Mesenchymal stem cell (in vitro differentiated cells and primary cell): ENCODE measurements at regions not wholly inside any gene's neighbourhood (a gene's known extent, or its start where the extent isn't known, plus 50 kb on each side); places are given as distances from the start of the nearest gene placed in this dataset.

Source experiments
- DNase-seq: peaks from one replicate; pipeline ENCODE4 v3.0.0-alpha.2; 2013
- H2AFZ ChIP-seq: one replicate; pipeline ENCODE4 v1.6.1; 2013; ENCODE audit warnings: low read depth, mild to moderate bottlenecking, control low read depth, inconsistent platforms, low read length, moderate library complexity
- H2AK5ac ChIP-seq: 2 replicates; pipeline ENCODE4 v1.6.1; 2013; ENCODE audit warnings: low read length, moderate library complexity, mild to moderate bottlenecking, inconsistent platforms; ENCODE audit not compliant: severe bottlenecking
- H2BK120ac ChIP-seq: one replicate; pipeline ENCODE4 v1.6.1; 2013; ENCODE audit warnings: low read depth, mild to moderate bottlenecking, inconsistent platforms, low read length, moderate library complexity
- H2BK12ac ChIP-seq, 2 experiments: one replicate each; pipeline ENCODE4 v1.6.1; 2013; ENCODE audit warnings: inconsistent platforms in 2 of 2, low read length in 2 of 2, mild to moderate bottlenecking in 2 of 2, moderate library complexity in 2 of 2, control low read depth in 1 of 2
- H2BK15ac ChIP-seq: one replicate; pipeline ENCODE4 v1.6.1; 2013; ENCODE audit warnings: mild to moderate bottlenecking, low read depth, inconsistent platforms; ENCODE audit not compliant: poor library complexity, severe bottlenecking
- H2BK5ac ChIP-seq: 2 replicates; pipeline ENCODE4 v1.6.1; 2013; ENCODE audit warnings: low read depth, mild to moderate bottlenecking, low read length, control low read depth, inconsistent platforms; ENCODE audit not compliant: poor library complexity, severe bottlenecking
- H3K14ac ChIP-seq, 2 experiments: one replicate each; pipeline ENCODE4 v1.6.1; 2013; ENCODE audit warnings: inconsistent platforms in 2 of 2, low read length in 2 of 2, control low read depth in 1 of 2, mild to moderate bottlenecking in 1 of 2, moderate library complexity in 1 of 2
- H3K18ac ChIP-seq, 2 experiments: one replicate each; pipeline ENCODE4 v1.6.1; 2013; ENCODE audit warnings: inconsistent platforms in 2 of 2, low read length in 2 of 2, control low read depth in 1 of 2, low read depth in 1 of 2, mild to moderate bottlenecking in 1 of 2
- H3K23ac ChIP-seq, 2 experiments: one replicate each; pipeline ENCODE4 v1.6.1; 2013; ENCODE audit warnings: inconsistent platforms in 2 of 2, low read length in 2 of 2, mild to moderate bottlenecking in 2 of 2, moderate library complexity in 2 of 2, control low read depth in 1 of 2
- H3K27ac ChIP-seq: 2 replicates; pipeline ENCODE4 v1.5.1; 2013; ENCODE audit warnings: mild to moderate bottlenecking, moderate library complexity, low read length, control low read depth, inconsistent platforms; ENCODE audit not compliant: poor library complexity, severe bottlenecking
- H3K27me3 ChIP-seq, 2 experiments: 2 replicates each; pipeline versions ENCODE4 v1.6.1 to v1.7.0; 2013; ENCODE audit warnings: low read length in 2 of 2, mild to moderate bottlenecking in 2 of 2, moderate library complexity in 2 of 2, control low read depth in 1 of 2, inconsistent platforms in 1 of 2; ENCODE audit not compliant: control insufficient read depth in 1 of 2, insufficient read depth in 1 of 2
- H3K36me3 ChIP-seq, 2 experiments: 2 replicates each; pipeline versions ENCODE4 v1.6.1 to v1.7.0; 2013; ENCODE audit warnings: low read length in 2 of 2, control low read depth in 1 of 2, inconsistent platforms in 1 of 2, low read depth in 1 of 2, mild to moderate bottlenecking in 1 of 2; ENCODE audit not compliant: insufficient read depth in 2 of 2, control insufficient read depth in 1 of 2
- H3K4ac ChIP-seq, 2 experiments: one replicate each; pipeline ENCODE4 v1.6.1; 2013; ENCODE audit warnings: inconsistent platforms in 2 of 2, low read length in 2 of 2, mild to moderate bottlenecking in 2 of 2, moderate library complexity in 2 of 2, control low read depth in 1 of 2, low read depth in 1 of 2
- H3K4me1 ChIP-seq: 2 replicates; pipeline ENCODE4 v1.6.1; 2013; ENCODE audit warnings: low read depth, low read length, control low read depth; ENCODE audit not compliant: control insufficient read depth, insufficient read depth
- H3K4me2 ChIP-seq: 2 replicates; pipeline ENCODE4 v1.6.1; 2013; ENCODE audit warnings: low read length, mild to moderate bottlenecking, inconsistent platforms; ENCODE audit not compliant: poor library complexity, severe bottlenecking
- H3K4me3 ChIP-seq, 2 experiments: 2 replicates each; pipeline versions ENCODE4 v1.5.1 to v1.7.0; 2013; ENCODE audit warnings: low read length in 2 of 2, mild to moderate bottlenecking in 2 of 2, control low read depth in 1 of 2, low read depth in 1 of 2; ENCODE audit not compliant: insufficient read depth in 1 of 2
- H3K79me1 ChIP-seq: replicated peaks from 2 replicates; pipeline ENCODE4 v1.6.1; 2013; ENCODE audit warnings: mild to moderate bottlenecking, control low read depth, low read length, inconsistent platforms; ENCODE audit not compliant: poor library complexity, severe bottlenecking
- H3K9ac ChIP-seq: 2 replicates; pipeline ENCODE4 v1.7.0; 2013; ENCODE audit warnings: mild to moderate bottlenecking, low read length, moderate library complexity
- H3K9me3 ChIP-seq: 2 replicates; pipeline ENCODE4 v1.7.0; 2013; ENCODE audit warnings: mild to moderate bottlenecking, low read length; ENCODE audit not compliant: control insufficient read depth
- H4K8ac ChIP-seq: one replicate; pipeline ENCODE4 v1.6.1; 2013; ENCODE audit warnings: inconsistent platforms, mild to moderate bottlenecking, low read length, moderate library complexity
- H4K91ac ChIP-seq: one replicate; pipeline ENCODE4 v1.6.1; 2013; ENCODE audit warnings: mild to moderate bottlenecking, low read length, inconsistent platforms
- WGBS: methylation state at CpG from one replicate; pipeline ENCODE4 v1.1.7; 2013; ENCODE audit warnings: mixed read lengths; 5-methylcytosine and 5-hydroxymethylcytosine counted together

- Histone ChIP-seq H3K79me1 (no peaks in the 10 kb centered on the region), H3K27ac (no peak overlapping the region), H3K27me3 (peaks cover 3 to 13% of the 10 kb centered on the region in 2 experiments), H2BK12ac (no peak overlapping the region), H3K4ac (no peak overlapping the region), H3K9me3 (no peaks in the 10 kb centered on the region), H3K36me3 (no peaks in the 10 kb centered on the region), H2BK5ac (no peak overlapping the region), H2AFZ (no peak overlapping the region), H3K23ac (no peak overlapping the region), H2BK120ac (no peak overlapping the region), H3K4me3 (no peak overlapping the region), H4K91ac (no peak overlapping the region), H3K18ac (no peak overlapping the region), H2BK15ac (no peak overlapping the region), H3K14ac (no peak overlapping the region), H4K8ac (no peak overlapping the region), H3K4me2 (no peak overlapping the region), H3K9ac (no peak overlapping the region), H2AK5ac (no peak overlapping the region), H3K4me1 (no peaks in the 10 kb centered on the region)
- WGBS = 84% methylated on average over 2 of the region's 4 CpGs
- DNase-seq = no peak
Observed at GRCh38 chr16:77571115-77571862, 136.5 kb upstream of the ADAMTS18 start.

GRCh38 chr16:77574867-77575624, 140.2 kb upstream of the ADAMTS18 start:
- Histone ChIP-seq H3K4me1 (peaks cover 2% of the 10 kb centered on the region), H3K27ac (no peak overlapping the region), H2BK15ac (no peak overlapping the region), H4K91ac (no peak overlapping the region), H3K9me3 (no peaks in the 10 kb centered on the region), H3K4me3 (peak overlapping the region in 1 of 2 experiments; percentile 4), H2BK120ac (no peak overlapping the region), H2BK5ac (no peak overlapping the region), H2AK5ac (no peak overlapping the region), H3K4ac (no peak overlapping the region), H3K23ac (no peak overlapping the region), H2BK12ac (peak overlapping the region in 1 of 2 experiments; percentile 54), H2AFZ (no peak overlapping the region), H3K9ac (peak overlapping the region; percentile 73), H3K14ac (peak overlapping the region in 1 of 2 experiments; percentile 92), H3K27me3 (peaks cover 0 to 3% of the 10 kb centered on the region in 2 experiments), H4K8ac (no peak overlapping the region), H3K36me3 (no peaks in the 10 kb centered on the region), H3K4me2 (no peak overlapping the region), H3K18ac (no peak overlapping the region), H3K79me1 (no peaks in the 10 kb centered on the region)
- peak; percentile 55 for DNase-seq
- 85% methylated on average over 13 of the region's 13 CpGs for WGBS

- Histone ChIP-seq H2BK12ac (no peak overlapping the region), H4K8ac (no peak overlapping the region), H2BK15ac (no peak overlapping the region), H3K4me1 (peaks cover 2% of the 10 kb centered on the region), H3K9ac (no peak overlapping the region), H2BK120ac (no peak overlapping the region), H3K18ac (peak overlapping the region in 1 of 2 experiments; percentile 77), H3K27ac (no peak overlapping the region), H2AFZ (no peak overlapping the region), H3K79me1 (no peaks in the 10 kb centered on the region), H3K9me3 (no peaks in the 10 kb centered on the region), H2BK5ac (no peak overlapping the region), H3K27me3 (peaks cover 12 to 16% of the 10 kb centered on the region in 2 experiments), H2AK5ac (no peak overlapping the region), H4K91ac (no peak overlapping the region), H3K4me3 (no peak overlapping the region), H3K14ac (no peak overlapping the region), H3K23ac (no peak overlapping the region), H3K4ac (no peak overlapping the region), H3K4me2 (no peak overlapping the region), H3K36me3 (no peaks in the 10 kb centered on the region)
- 67% methylated on average over 2 of the region's 3 CpGs for WGBS
- DNase-seq = peak; percentile 90
Observed at GRCh38 chr16:77579351-77579891, 142.9 kb upstream of the NUDT7 start.

GRCh38 chr16:77581706-77582105, 140.6 kb upstream of the NUDT7 start:
- H2AK5ac ChIP-seq = no peak overlapping the region
- no peaks in the 10 kb centered on the region for H3K9me3 ChIP-seq
- DNase-seq = peak; percentile 72
- H3K27me3 ChIP-seq = peaks cover 12 to 16% of the 10 kb centered on the region in 2 experiments
- no peak overlapping the region for H4K91ac ChIP-seq
- no peak overlapping the region for H2BK120ac ChIP-seq
- no peak overlapping the region for H3K9ac ChIP-seq
- peaks cover 5% of the 10 kb centered on the region for H3K4me1 ChIP-seq
- H3K4me2 ChIP-seq = no peak overlapping the region
- no peak overlapping the region for H3K18ac ChIP-seq
- no peak overlapping the region for H2BK5ac ChIP-seq
- no peak overlapping the region for H3K23ac ChIP-seq
- H3K14ac ChIP-seq = no peak overlapping the region
- H2AFZ ChIP-seq = no peak overlapping the region
- H3K4ac ChIP-seq = no peak overlapping the region
- H4K8ac ChIP-seq = no peak overlapping the region
- no peak overlapping the region for H2BK15ac ChIP-seq
- no peak overlapping the region for H3K4me3 ChIP-seq
- 63% methylated on average over 2 of the region's 2 CpGs for WGBS
- H3K36me3 ChIP-seq = no peaks in the 10 kb centered on the region
- H2BK12ac ChIP-seq = no peak overlapping the region
- H3K79me1 ChIP-seq = no peaks in the 10 kb centered on the region
- no peak overlapping the region for H3K27ac ChIP-seq
